ENCODE measurements at regions not wholly inside any gene's neighbourhood (a gene's known extent, or its start where the extent isn't known, plus 50 kb on each side); places are given as distances from the start of the nearest gene placed in this dataset.

DNA sequence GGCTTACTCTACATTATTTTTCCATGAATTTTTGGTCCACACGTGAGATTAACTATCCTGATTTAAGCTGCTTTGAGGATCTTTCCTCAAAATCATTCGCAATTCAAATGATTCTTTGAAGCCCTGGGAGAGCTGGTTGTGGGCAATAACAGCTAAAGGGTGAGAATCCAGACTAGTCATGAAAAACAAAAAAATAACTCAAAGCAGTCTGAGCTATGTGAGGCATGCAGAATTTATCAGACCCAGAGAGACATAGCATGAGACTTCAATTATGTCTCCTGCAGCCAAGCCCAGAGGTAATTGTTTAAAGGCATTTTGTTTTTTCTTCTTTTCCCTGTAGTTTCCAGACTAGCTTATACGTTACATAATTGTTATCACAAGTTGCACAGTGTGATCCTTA, 517.3 kb upstream of the PTCHD4 start:
- TF ChIP-seq, protein P1, sequence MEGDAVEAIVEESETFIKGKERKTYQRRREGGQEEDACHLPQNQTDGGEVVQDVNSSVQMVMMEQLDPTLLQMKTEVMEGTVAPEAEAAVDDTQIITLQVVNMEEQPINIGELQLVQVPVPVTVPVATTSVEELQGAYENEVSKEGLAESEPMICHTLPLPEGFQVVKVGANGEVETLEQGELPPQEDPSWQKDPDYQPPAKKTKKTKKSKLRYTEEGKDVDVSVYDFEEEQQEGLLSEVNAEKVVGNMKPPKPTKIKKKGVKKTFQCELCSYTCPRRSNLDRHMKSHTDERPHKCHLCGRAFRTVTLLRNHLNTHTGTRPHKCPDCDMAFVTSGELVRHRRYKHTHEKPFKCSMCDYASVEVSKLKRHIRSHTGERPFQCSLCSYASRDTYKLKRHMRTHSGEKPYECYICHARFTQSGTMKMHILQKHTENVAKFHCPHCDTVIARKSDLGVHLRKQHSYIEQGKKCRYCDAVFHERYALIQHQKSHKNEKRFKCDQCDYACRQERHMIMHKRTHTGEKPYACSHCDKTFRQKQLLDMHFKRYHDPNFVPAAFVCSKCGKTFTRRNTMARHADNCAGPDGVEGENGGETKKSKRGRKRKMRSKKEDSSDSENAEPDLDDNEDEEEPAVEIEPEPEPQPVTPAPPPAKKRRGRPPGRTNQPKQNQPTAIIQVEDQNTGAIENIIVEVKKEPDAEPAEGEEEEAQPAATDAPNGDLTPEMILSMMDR (IDR thresholded peaks at IDR 0.05; ENCODE audit: insufficient read depth, low read length, poor library complexity, severe bottlenecking) = no peak
- no peak for TF ChIP-seq EZH2phosphoT487 (conservative IDR thresholded peaks at IDR 0.05; ENCODE audit: low read length)
